Upper lobe of left lung (tissue), 4 donors: ENCODE measurements at regions not wholly inside any gene's neighbourhood (a gene's known extent, or its start where the extent isn't known, plus 50 kb on each side); places are given as distances from the start of the nearest gene placed in this dataset.
A peak's percentile ranks its signal among the peaks of the same experiment; 100 is the strongest.
"Not testable (repeated sequence)": the region's sequence is repeated elsewhere in the genome, so short reads cannot be mapped to it uniquely, and the experiment has no call there.

Experiments
- EP300 ChIP-seq, 4 donors: sonication (generic); formaldehyde crosslinking; IDR thresholded peaks; one replicate each; pipeline ENCODE4 v1.5.1; 2017; ENCODE audit warnings: antibody characterized with exemption in 4 of 4, control low read depth in 2 of 4
- POLR2A ChIP-seq, 4 donors: fragments of 450-650 bp; IDR thresholded peaks; one replicate each; pipeline ENCODE4 v1.5.1; 2016 to 2017; ENCODE audit warnings: antibody characterized with exemption in 4 of 4, mild to moderate bottlenecking in 2 of 4
- POLR2AphosphoS5 ChIP-seq, 2 donors: sonication (generic); formaldehyde crosslinking; IDR thresholded peaks; one replicate each; pipeline ENCODE4 v1.5.1; 2017; ENCODE audit warnings: antibody characterized with exemption in 2 of 2
- TF ChIP-seq, protein P1 (sequence below), 6 experiments: fragments of 450-650 bp in 4 of 6; fragments of 200-600 bp in 2 of 6; sonication (generic) in 2 of 6; IDR thresholded peaks; one replicate each; pipeline ENCODE4 v1.5.1; 2016 to 2019; ENCODE audit warnings: antibody characterized with exemption in 6 of 6

DNA sequence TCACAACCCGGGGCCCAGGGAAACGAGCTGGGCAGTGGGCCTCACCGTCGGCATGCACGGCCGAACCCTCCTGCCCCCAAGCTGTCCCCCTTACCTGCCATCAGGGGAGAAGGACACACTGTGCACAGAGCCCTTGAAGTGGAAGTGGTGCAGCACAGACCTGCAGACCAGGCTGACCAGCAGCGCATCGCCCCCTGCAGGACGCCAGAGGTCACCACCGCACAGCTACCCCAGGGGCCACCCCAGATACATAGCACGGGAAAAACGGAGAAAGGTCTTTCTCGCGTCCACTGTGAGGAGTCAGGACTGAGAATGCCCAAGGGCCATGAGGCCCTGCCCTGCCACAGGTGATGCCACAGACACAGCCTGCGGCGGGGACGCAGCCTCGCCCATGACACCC is 5373.7 kb upstream of the TPTE start:
- not testable (repeated sequence) for TF ChIP-seq EP300, POLR2A, POLR2AphosphoS5 (IDR thresholded peaks at IDR 0.05)
- TF ChIP-seq, protein P1, sequence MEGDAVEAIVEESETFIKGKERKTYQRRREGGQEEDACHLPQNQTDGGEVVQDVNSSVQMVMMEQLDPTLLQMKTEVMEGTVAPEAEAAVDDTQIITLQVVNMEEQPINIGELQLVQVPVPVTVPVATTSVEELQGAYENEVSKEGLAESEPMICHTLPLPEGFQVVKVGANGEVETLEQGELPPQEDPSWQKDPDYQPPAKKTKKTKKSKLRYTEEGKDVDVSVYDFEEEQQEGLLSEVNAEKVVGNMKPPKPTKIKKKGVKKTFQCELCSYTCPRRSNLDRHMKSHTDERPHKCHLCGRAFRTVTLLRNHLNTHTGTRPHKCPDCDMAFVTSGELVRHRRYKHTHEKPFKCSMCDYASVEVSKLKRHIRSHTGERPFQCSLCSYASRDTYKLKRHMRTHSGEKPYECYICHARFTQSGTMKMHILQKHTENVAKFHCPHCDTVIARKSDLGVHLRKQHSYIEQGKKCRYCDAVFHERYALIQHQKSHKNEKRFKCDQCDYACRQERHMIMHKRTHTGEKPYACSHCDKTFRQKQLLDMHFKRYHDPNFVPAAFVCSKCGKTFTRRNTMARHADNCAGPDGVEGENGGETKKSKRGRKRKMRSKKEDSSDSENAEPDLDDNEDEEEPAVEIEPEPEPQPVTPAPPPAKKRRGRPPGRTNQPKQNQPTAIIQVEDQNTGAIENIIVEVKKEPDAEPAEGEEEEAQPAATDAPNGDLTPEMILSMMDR (IDR thresholded peaks at IDR 0.05): peak in 1 of 6 experiments; percentile 15
